ENCODE measurements at regions not wholly inside any gene's neighbourhood (a gene's known extent, or its start where the extent isn't known, plus 50 kb on each side); places are given as distances from the start of the nearest gene placed in this dataset.

GRCh38 chr11:57094181-57094935, 87.4 kb upstream of the LRRC55 start:
- H3K9me2 ChIP-seq (replicated peaks; ENCODE audit: insufficient read depth, low read length): no peaks in the 10 kb centered on the region
- H3K9me3 ChIP-seq (ENCODE audit: insufficient read depth, low read length): no peaks in the 10 kb centered on the region
- H3K9ac ChIP-seq (ENCODE audit: low read length): no peak overlapping the region
- H3K36me3 ChIP-seq (ENCODE audit: low read length): no peaks in the 10 kb centered on the region
- H2AFZ ChIP-seq (ENCODE audit: low read depth, low read length, severe bottlenecking): no peak overlapping the region
- no peaks in the 10 kb centered on the region for H3K79me2 ChIP-seq (ENCODE audit: insufficient read depth, low read length)
- H3K4me3 ChIP-seq (ENCODE audit: insufficient read depth, low read length, poor library complexity, severe bottlenecking): no peak overlapping the region
- H3K27me3 ChIP-seq (ENCODE audit: low read length): no peaks in the 10 kb centered on the region
- no peak overlapping the region for H3K4me2 ChIP-seq (ENCODE audit: low read depth, low read length, poor library complexity, severe bottlenecking)
- no peak overlapping the region for H3K27ac ChIP-seq (ENCODE audit: low read depth, low read length)
- TF ChIP-seq CTCF (IDR thresholded peaks at IDR 0.05; ENCODE audit: insufficient read depth, low read length, poor library complexity, severe bottlenecking) (no peak), EZH2phosphoT487 (conservative IDR thresholded peaks at IDR 0.05; ENCODE audit: low read length) (no peak)
- no peaks in the 10 kb centered on the region for H4K20me1 ChIP-seq (ENCODE audit: low read depth, low read length)
- no peaks in the 10 kb centered on the region for H3F3A ChIP-seq (ENCODE audit: insufficient read depth)

- Histone ChIP-seq H3K9me3 (ENCODE audit: insufficient read depth, low read length) (no peaks in the 10 kb centered on the region), H4K20me1 (ENCODE audit: low read depth, low read length) (no peaks in the 10 kb centered on the region), H3K4me3 (ENCODE audit: insufficient read depth, low read length, poor library complexity, severe bottlenecking) (no peak overlapping the region), H3K9ac (ENCODE audit: low read length) (no peak overlapping the region), H3K36me3 (ENCODE audit: low read length) (no peaks in the 10 kb centered on the region), H3F3A (ENCODE audit: insufficient read depth) (no peaks in the 10 kb centered on the region), H3K4me2 (ENCODE audit: low read depth, low read length, poor library complexity, severe bottlenecking) (no peak overlapping the region), H3K79me2 (ENCODE audit: insufficient read depth, low read length) (no peaks in the 10 kb centered on the region), H3K27me3 (ENCODE audit: low read length) (no peaks in the 10 kb centered on the region), H3K27ac (ENCODE audit: low read depth, low read length) (no peak overlapping the region), H3K9me2 (replicated peaks; ENCODE audit: insufficient read depth, low read length) (no peaks in the 10 kb centered on the region), H2AFZ (ENCODE audit: low read depth, low read length, severe bottlenecking) (no peak overlapping the region)
- no peak for TF ChIP-seq CTCF (IDR thresholded peaks at IDR 0.05; ENCODE audit: insufficient read depth, low read length, poor library complexity, severe bottlenecking)
- no peak for TF ChIP-seq EZH2phosphoT487 (conservative IDR thresholded peaks at IDR 0.05; ENCODE audit: low read length)
Measured at GRCh38 chr11:57095417-57095816, 86.3 kb upstream of the LRRC55 start.

GRCh38 chr11:57095896-57096295, 85.9 kb upstream of the LRRC55 start:
- Histone ChIP-seq H3K79me2 (ENCODE audit: insufficient read depth, low read length) (no peaks in the 10 kb centered on the region), H4K20me1 (ENCODE audit: low read depth, low read length) (no peaks in the 10 kb centered on the region), H3K9me2 (replicated peaks; ENCODE audit: insufficient read depth, low read length) (no peaks in the 10 kb centered on the region), H3F3A (ENCODE audit: insufficient read depth) (no peaks in the 10 kb centered on the region), H3K4me2 (ENCODE audit: low read depth, low read length, poor library complexity, severe bottlenecking) (no peak overlapping the region), H2AFZ (ENCODE audit: low read depth, low read length, severe bottlenecking) (no peak overlapping the region), H3K27ac (ENCODE audit: low read depth, low read length) (no peak overlapping the region), H3K4me3 (ENCODE audit: insufficient read depth, low read length, poor library complexity, severe bottlenecking) (no peak overlapping the region), H3K36me3 (ENCODE audit: low read length) (no peaks in the 10 kb centered on the region), H3K27me3 (ENCODE audit: low read length) (no peaks in the 10 kb centered on the region), H3K9me3 (ENCODE audit: insufficient read depth, low read length) (no peaks in the 10 kb centered on the region), H3K9ac (ENCODE audit: low read length) (no peak overlapping the region)
- no peak for TF ChIP-seq EZH2phosphoT487 (conservative IDR thresholded peaks at IDR 0.05; ENCODE audit: low read length)
- TF ChIP-seq CTCF (IDR thresholded peaks at IDR 0.05; ENCODE audit: insufficient read depth, low read length, poor library complexity, severe bottlenecking): no peak

All from SU-DHL-6 (cell line).